ENCODE measurements at regions not wholly inside any gene's neighbourhood (a gene's known extent, or its start where the extent isn't known, plus 50 kb on each side); places are given as distances from the start of the nearest gene placed in this dataset.

- TF ChIP-seq CTCF (conservative IDR thresholded peaks at IDR 0.05; ENCODE audit: low read depth, low read length) (no peak), EZH2phosphoT487 (IDR thresholded peaks at IDR 0.05; ENCODE audit: borderline replicate concordance, low read length) (no peak), EZH2 (IDR thresholded peaks at IDR 0.05; ENCODE audit: low read length, unreplicated experiment) (no peak)
Observed at GRCh38 chr1:57675776-57676175, 251.9 kb upstream of the DAB1 start.

Data from PC-3 (cell line).